HL-60 (cell line): ENCODE measurements at regions not wholly inside any gene's neighbourhood (a gene's known extent, or its start where the extent isn't known, plus 50 kb on each side); places are given as distances from the start of the nearest gene placed in this dataset.

Source experiments
- GABPA ChIP-seq: IDR thresholded peaks from 2 replicates; pipeline ENCODE4 v1.6.1; 2012; ENCODE audit warnings: low read depth
- POLR2AphosphoS5 ChIP-seq: IDR thresholded peaks from 2 replicates; pipeline ENCODE4 v1.6.1; 2012; ENCODE audit warnings: low read depth
- TF ChIP-seq, protein P1 (sequence below): IDR thresholded peaks from one replicate; pipeline ENCODE4 v1.5.1; 2011; ENCODE audit warnings: low read length, control low read depth, inconsistent platforms; ENCODE audit not compliant: insufficient read depth
- TF ChIP-seq, protein P2 (sequence below): IDR thresholded peaks from 2 replicates; pipeline ENCODE4 v1.6.1; 2012; ENCODE audit warnings: low read depth; ENCODE audit not compliant: insufficient replicate concordance

DNA sequence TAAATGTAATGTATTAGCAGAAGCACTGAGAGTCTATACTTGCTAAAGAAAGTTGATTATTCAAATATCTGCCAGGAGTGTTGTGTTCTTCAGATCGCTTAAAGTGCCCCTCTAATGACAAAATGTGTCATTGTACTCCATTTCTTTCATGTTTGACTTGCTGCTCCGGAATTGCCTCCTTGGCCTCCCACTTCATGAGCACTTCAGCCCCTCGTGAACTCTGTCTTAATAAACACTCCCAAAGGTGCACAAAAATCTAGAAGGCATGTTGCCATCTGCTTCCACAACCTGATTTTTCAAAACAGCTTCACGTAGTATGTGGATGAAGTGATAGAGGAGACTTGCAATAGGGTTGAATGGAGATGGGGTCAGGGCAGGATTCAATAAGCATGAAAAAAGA, 396.1 kb downstream of the TDRD15 start:
- no peak for TF ChIP-seq POLR2AphosphoS5
- TF ChIP-seq, protein P1, sequence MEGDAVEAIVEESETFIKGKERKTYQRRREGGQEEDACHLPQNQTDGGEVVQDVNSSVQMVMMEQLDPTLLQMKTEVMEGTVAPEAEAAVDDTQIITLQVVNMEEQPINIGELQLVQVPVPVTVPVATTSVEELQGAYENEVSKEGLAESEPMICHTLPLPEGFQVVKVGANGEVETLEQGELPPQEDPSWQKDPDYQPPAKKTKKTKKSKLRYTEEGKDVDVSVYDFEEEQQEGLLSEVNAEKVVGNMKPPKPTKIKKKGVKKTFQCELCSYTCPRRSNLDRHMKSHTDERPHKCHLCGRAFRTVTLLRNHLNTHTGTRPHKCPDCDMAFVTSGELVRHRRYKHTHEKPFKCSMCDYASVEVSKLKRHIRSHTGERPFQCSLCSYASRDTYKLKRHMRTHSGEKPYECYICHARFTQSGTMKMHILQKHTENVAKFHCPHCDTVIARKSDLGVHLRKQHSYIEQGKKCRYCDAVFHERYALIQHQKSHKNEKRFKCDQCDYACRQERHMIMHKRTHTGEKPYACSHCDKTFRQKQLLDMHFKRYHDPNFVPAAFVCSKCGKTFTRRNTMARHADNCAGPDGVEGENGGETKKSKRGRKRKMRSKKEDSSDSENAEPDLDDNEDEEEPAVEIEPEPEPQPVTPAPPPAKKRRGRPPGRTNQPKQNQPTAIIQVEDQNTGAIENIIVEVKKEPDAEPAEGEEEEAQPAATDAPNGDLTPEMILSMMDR = no peak
- TF ChIP-seq, protein P2, sequence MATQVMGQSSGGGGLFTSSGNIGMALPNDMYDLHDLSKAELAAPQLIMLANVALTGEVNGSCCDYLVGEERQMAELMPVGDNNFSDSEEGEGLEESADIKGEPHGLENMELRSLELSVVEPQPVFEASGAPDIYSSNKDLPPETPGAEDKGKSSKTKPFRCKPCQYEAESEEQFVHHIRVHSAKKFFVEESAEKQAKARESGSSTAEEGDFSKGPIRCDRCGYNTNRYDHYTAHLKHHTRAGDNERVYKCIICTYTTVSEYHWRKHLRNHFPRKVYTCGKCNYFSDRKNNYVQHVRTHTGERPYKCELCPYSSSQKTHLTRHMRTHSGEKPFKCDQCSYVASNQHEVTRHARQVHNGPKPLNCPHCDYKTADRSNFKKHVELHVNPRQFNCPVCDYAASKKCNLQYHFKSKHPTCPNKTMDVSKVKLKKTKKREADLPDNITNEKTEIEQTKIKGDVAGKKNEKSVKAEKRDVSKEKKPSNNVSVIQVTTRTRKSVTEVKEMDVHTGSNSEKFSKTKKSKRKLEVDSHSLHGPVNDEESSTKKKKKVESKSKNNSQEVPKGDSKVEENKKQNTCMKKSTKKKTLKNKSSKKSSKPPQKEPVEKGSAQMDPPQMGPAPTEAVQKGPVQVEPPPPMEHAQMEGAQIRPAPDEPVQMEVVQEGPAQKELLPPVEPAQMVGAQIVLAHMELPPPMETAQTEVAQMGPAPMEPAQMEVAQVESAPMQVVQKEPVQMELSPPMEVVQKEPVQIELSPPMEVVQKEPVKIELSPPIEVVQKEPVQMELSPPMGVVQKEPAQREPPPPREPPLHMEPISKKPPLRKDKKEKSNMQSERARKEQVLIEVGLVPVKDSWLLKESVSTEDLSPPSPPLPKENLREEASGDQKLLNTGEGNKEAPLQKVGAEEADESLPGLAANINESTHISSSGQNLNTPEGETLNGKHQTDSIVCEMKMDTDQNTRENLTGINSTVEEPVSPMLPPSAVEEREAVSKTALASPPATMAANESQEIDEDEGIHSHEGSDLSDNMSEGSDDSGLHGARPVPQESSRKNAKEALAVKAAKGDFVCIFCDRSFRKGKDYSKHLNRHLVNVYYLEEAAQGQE = no peak
- TF ChIP-seq GABPA = no peak
